Activated T-helper 1 cell treated with anti-CD3 and anti-CD28 coated beads, Interleukin-12 subunit alpha, Interleukin-12 subunit beta, Interleukin-2, Interleukin-4 antibody, amounts not matched to agents 30 ng/mL and 10 ng/mL and 1 ng/mL, durations not matched to agents 14 hours and 24 hours and 36 hours (primary cell): ENCODE measurements at regions not wholly inside any gene's neighbourhood (a gene's known extent, or its start where the extent isn't known, plus 50 kb on each side); places are given as distances from the start of the nearest gene placed in this dataset.
"Not testable (repeated sequence)": the region's sequence is repeated elsewhere in the genome, so short reads cannot be mapped to it uniquely, and the experiment has no call there.

Source experiments
- DNase-seq: peaks from one replicate; pipeline ENCODE4 v3.0.0; 2021; ENCODE audit warnings: low spot score
- H3K27ac Mint-ChIP-seq: one replicate; pipeline ENCODE4 v1.8.0; 2021; ENCODE audit warnings: mild to moderate bottlenecking, mixed read lengths
- H3K27me3 Mint-ChIP-seq: one replicate; pipeline ENCODE4 v1.8.0; 2022; ENCODE audit warnings: mild to moderate bottlenecking, moderate library complexity, mixed read lengths; ENCODE audit not compliant: insufficient read depth
- H3K36me3 Mint-ChIP-seq: one replicate; pipeline ENCODE4 v1.8.0; 2021; ENCODE audit warnings: low read depth, mixed read lengths
- H3K4me1 Mint-ChIP-seq: one replicate; pipeline ENCODE4 v1.8.0; 2021; ENCODE audit warnings: low read depth, mixed read lengths
- H3K4me3 Mint-ChIP-seq: one replicate; pipeline ENCODE4 v1.8.0; 2021; ENCODE audit warnings: mild to moderate bottlenecking, moderate library complexity, mixed read lengths
- H3K9me3 Mint-ChIP-seq: one replicate; pipeline ENCODE4 v1.8.0; 2021; ENCODE audit warnings: mixed read lengths
- intact Hi-C: fragments of 100-400 bp; cut with micrococcal nuclease; formaldehyde crosslinking; loops from one replicate; pipeline ENCODE4 v1.15.1; 2024

DNA sequence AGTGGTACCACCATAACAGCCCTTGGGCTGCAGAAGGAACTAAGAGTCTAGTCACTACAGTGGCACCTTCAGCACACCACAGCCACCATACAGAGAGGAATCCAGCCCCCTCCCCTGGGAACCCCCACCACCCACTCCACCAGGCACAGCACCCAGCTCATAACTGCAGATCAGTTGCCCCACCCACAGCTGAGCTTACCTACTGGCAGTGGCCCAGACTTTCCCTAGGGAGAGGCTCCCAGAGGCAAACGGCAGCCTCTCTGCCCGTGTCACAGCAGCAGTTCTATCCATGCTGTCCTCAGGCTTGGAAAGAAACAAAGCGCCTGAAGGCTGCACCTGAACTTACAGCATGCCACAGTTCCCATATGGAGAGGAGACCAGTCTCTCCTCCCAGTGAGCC is 372.3 kb downstream of the OR4F29 start:
- H3K27me3 Mint-ChIP-seq, result peaks cover 11% of the 10 kb centered on the region
- DNase-seq, H3K36me3 Mint-ChIP-seq, H3K9me3 Mint-ChIP-seq, H3K4me3 Mint-ChIP-seq, intact Hi-C loops, H3K27ac Mint-ChIP-seq, H3K4me1 Mint-ChIP-seq: not testable (repeated sequence)

DNA sequence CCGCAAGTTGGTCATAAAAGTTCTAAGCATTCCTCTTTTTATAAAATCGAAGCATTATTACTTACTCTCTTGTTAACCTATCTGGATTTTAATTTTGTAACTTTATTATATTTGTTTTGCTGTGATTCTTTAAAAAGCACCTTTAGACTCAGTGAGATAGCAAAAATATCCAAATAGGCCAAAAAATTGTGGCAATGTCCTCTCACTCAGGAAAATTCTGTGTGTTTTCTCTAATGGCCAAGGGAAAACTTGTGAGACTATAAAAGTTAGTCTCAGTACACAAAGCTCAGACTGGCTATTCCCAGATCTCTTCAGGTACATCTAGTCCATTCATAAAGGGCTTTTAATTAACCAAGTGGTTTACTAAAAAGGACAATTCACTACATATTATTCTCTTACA is 386.4 kb downstream of the OR4F29 start, which contains the start of gene OR4F5:
TSS of gene OR4F5 (plus strand) at position 301 of the 400 bp plus-strand sequence.
- H3K36me3 Mint-ChIP-seq, intact Hi-C loops, H3K4me3 Mint-ChIP-seq, DNase-seq, H3K9me3 Mint-ChIP-seq, H3K27ac Mint-ChIP-seq, H3K27me3 Mint-ChIP-seq, H3K4me1 Mint-ChIP-seq: not testable (repeated sequence)

DNA sequence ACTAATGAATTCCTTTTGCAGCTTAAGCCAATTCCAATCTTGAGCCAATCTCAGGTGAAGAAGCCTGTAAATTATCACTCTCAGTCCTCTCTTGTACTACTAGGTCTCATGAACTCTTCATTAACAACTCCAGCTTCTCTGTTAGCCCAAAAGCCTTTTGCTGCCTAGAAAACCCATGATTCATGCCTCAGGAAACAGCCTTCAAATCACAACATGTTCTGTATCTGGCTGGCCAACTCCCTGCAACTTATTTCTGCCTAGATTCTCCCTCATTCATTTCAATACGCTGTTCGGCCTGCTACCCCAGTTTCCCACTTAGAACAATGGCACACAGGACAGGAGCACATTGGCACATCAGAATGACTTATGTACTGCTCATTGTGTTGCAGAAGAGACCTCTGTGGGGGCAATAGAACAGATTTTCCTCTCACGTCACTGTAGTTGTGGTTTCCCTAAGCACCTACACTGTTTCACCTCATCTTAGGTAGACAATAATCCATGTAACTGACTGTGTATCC is 395.4 kb downstream of the OR4F29 start:
- H3K36me3 Mint-ChIP-seq, H3K27me3 Mint-ChIP-seq, H3K27ac Mint-ChIP-seq, H3K4me1 Mint-ChIP-seq, H3K9me3 Mint-ChIP-seq, intact Hi-C loops, DNase-seq, H3K4me3 Mint-ChIP-seq: not testable (repeated sequence)

- H3K36me3 Mint-ChIP-seq, H3K4me1 Mint-ChIP-seq, H3K27me3 Mint-ChIP-seq, intact Hi-C loops, H3K9me3 Mint-ChIP-seq, H3K27ac Mint-ChIP-seq, H3K4me3 Mint-ChIP-seq, DNase-seq: not testable (repeated sequence)
These were observed 398.3 kb downstream of the OR4F29 start for GRCh38 chr1:53182-53581.

DNA sequence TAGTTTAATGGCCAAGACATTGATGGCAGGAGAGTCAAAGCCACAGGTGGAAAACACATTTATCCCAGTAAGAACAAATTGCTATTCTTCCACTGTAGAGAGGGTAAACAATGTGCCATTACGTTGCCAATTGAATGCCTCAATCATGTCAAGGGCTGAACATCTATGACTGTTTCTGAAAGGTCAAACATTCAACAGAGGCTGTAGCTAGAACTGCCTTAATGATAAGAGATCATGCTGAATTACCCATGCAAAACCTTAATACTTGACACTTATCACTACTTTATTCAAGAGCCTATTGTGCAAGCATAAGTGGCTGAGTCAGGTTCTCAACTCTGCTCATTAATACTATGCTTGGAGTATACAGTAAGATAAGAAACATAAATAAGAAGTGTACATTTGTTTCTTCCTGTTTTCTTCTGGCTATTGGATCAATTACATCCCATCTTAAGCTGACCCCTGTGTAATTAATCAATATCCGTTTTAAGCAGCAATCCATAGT is 409.5 kb downstream of the OR4F29 start:
- not testable (repeated sequence) for H3K27me3 Mint-ChIP-seq, H3K4me3 Mint-ChIP-seq

GRCh38 chr1:41197-41596 is 410.3 kb downstream of the OR4F29 start:
- H3K4me1 Mint-ChIP-seq, H3K4me3 Mint-ChIP-seq, H3K27me3 Mint-ChIP-seq, H3K36me3 Mint-ChIP-seq, H3K9me3 Mint-ChIP-seq, intact Hi-C loops, DNase-seq, H3K27ac Mint-ChIP-seq: not testable (repeated sequence)

More for the DNA sequence above, 409.5 kb downstream of the OR4F29 start:
- H3K36me3 Mint-ChIP-seq, H3K9me3 Mint-ChIP-seq, H3K4me1 Mint-ChIP-seq, H3K27ac Mint-ChIP-seq, DNase-seq, intact Hi-C loops: not testable (repeated sequence)

DNA sequence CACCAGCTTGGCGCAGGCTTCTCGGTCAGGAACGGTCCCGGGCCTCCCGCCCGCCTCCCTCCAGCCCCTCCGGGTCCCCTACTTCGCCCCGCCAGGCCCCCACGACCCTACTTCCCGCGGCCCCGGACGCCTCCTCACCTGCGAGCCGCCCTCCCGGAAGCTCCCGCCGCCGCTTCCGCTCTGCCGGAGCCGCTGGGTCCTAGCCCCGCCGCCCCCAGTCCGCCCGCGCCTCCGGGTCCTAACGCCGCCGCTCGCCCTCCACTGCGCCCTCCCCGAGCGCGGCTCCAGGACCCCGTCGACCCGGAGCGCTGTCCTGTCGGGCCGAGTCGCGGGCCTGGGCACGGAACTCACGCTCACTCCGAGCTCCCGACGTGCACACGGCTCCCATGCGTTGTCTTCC is 422.3 kb downstream of the OR4F29 start:
- DNase-seq, result peak; percentile 42
- not testable (repeated sequence) for H3K4me1 Mint-ChIP-seq

GRCh38 chr1:17298-17697 is 434.2 kb downstream of the OR4F29 start:
- H3K27me3 Mint-ChIP-seq, H3K36me3 Mint-ChIP-seq, H3K9me3 Mint-ChIP-seq, intact Hi-C loops, H3K4me3 Mint-ChIP-seq, H3K4me1 Mint-ChIP-seq, H3K27ac Mint-ChIP-seq, DNase-seq: not testable (repeated sequence)

More for the DNA sequence above, 422.3 kb downstream of the OR4F29 start:
- H3K4me3 Mint-ChIP-seq, H3K27ac Mint-ChIP-seq, H3K36me3 Mint-ChIP-seq, intact Hi-C loops, H3K9me3 Mint-ChIP-seq, H3K27me3 Mint-ChIP-seq: not testable (repeated sequence)

DNA sequence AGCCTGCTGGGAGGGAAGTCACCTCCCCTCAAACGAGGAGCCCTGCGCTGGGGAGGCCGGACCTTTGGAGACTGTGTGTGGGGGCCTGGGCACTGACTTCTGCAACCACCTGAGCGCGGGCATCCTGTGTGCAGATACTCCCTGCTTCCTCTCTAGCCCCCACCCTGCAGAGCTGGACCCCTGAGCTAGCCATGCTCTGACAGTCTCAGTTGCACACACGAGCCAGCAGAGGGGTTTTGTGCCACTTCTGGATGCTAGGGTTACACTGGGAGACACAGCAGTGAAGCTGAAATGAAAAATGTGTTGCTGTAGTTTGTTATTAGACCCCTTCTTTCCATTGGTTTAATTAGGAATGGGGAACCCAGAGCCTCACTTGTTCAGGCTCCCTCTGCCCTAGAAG is 435.5 kb downstream of the OR4F29 start:
- DNase-seq, H3K36me3 Mint-ChIP-seq, H3K9me3 Mint-ChIP-seq, H3K27ac Mint-ChIP-seq, H3K4me3 Mint-ChIP-seq, H3K27me3 Mint-ChIP-seq, H3K4me1 Mint-ChIP-seq, intact Hi-C loops: not testable (repeated sequence)

- not testable (repeated sequence) for H3K27ac Mint-ChIP-seq, H3K36me3 Mint-ChIP-seq
These were observed 441.3 kb downstream of the OR4F29 start for GRCh38 chr1:9941-10717.

More at GRCh38 chr1:9941-10717, 441.3 kb downstream of the OR4F29 start:
- intact Hi-C loops, H3K9me3 Mint-ChIP-seq, H3K4me1 Mint-ChIP-seq, H3K27me3 Mint-ChIP-seq, H3K4me3 Mint-ChIP-seq: not testable (repeated sequence)
- peak; percentile 34 for DNase-seq
